GM12878 (cell line): ENCODE measurements at regions not wholly inside any gene's neighbourhood (a gene's known extent, or its start where the extent isn't known, plus 50 kb on each side); places are given as distances from the start of the nearest gene placed in this dataset.

Experiments
- CEBPB ChIP-seq, 2 experiments: fragments of 150-350 bp in 1 of 2; IDR thresholded peaks; 2 replicates each; pipeline ENCODE4 v1.6.1; 2012 to 2014; ENCODE audit warnings: low read depth in 2 of 2, low read length in 2 of 2, borderline replicate concordance in 1 of 2, inconsistent platforms in 1 of 2
- CHD4 ChIP-seq: fragments of 200-600 bp; sonication (generic); IDR thresholded peaks from 2 replicates; pipeline ENCODE4 v1.6.1; 2016; ENCODE audit warnings: mild to moderate bottlenecking
- EGR1 ChIP-seq, 2 experiments: IDR thresholded peaks; 1 replicate in 1 of 2; 2 replicates in 1 of 2; pipeline ENCODE4 v1.6.1; 2011 to 2012; ENCODE audit warnings: low read depth in 2 of 2, low read length in 2 of 2, borderline replicate concordance in 1 of 2, mild to moderate bottlenecking in 1 of 2, moderate library complexity in 1 of 2
- FOS ChIP-seq: IDR thresholded peaks from 3 replicates; pipeline ENCODE4 v1.6.1; 2011; ENCODE audit warnings: borderline replicate concordance; ENCODE audit not compliant: insufficient read length; ENCODE audit errors: extremely low read depth
- HDAC2 ChIP-seq: fragments of 200-600 bp; sonication (generic); IDR thresholded peaks from 2 replicates; pipeline ENCODE4 v1.6.1; 2017
- JUND ChIP-seq: IDR thresholded peaks from 2 replicates; pipeline ENCODE4 v1.6.1; 2012; ENCODE audit warnings: low read depth, mild to moderate bottlenecking, low read length, improper control_type of control experiment, moderate library complexity
- POLR2A ChIP-seq: IDR thresholded peaks from 2 replicates; pipeline ENCODE4 v1.6.1; 2011; ENCODE audit warnings: low read depth, mild to moderate bottlenecking, low read length
- RCOR1 ChIP-seq: conservative IDR thresholded peaks from 2 replicates; pipeline ENCODE4 v1.6.1; 2012; ENCODE audit warnings: low read depth, low read length, improper control_type of control experiment
- STAT1 ChIP-seq: fragments of 450-650 bp; conservative IDR thresholded peaks from 2 replicates; pipeline ENCODE4 v1.6.1; 2014; ENCODE audit warnings: antibody characterized with exemption, mild to moderate bottlenecking
- TCF12 ChIP-seq: IDR thresholded peaks from 2 replicates; pipeline ENCODE4 v1.6.1; 2011; ENCODE audit warnings: low read depth, mild to moderate bottlenecking, low read length
- ZNF217 ChIP-seq: fragments of 450-650 bp; IDR thresholded peaks from 2 replicates; pipeline ENCODE4 v1.6.1; 2017; ENCODE audit warnings: antibody characterized with exemption, mild to moderate bottlenecking
- TF ChIP-seq, protein P1 (sequence below): fragments of 450-650 bp; IDR thresholded peaks from 2 replicates; pipeline ENCODE4 v1.6.1; 2016; ENCODE audit warnings: mild to moderate bottlenecking, moderate library complexity, borderline replicate concordance
- TF ChIP-seq, protein P2 (sequence below), 3 experiments: IDR thresholded peaks in 2 of 3; conservative IDR thresholded peaks in 1 of 3; 2 replicates each; pipeline ENCODE4 v1.5.1; 2011; ENCODE audit warnings: low read depth in 3 of 3, low read length in 3 of 3, mild to moderate bottlenecking in 3 of 3, control low read depth in 2 of 3, moderate library complexity in 2 of 3, inconsistent platforms in 1 of 3, mixed read lengths in 1 of 3; ENCODE audit not compliant: control insufficient read depth in 2 of 3, insufficient read depth in 1 of 3; ENCODE audit errors: extremely low read depth in 1 of 3
- TF ChIP-seq, protein P3 (sequence below): IDR thresholded peaks from 2 replicates; pipeline ENCODE4 v1.6.1; 2011; ENCODE audit warnings: mild to moderate bottlenecking, low read depth, low read length, moderate library complexity; ENCODE audit not compliant: insufficient replicate concordance

DNA sequence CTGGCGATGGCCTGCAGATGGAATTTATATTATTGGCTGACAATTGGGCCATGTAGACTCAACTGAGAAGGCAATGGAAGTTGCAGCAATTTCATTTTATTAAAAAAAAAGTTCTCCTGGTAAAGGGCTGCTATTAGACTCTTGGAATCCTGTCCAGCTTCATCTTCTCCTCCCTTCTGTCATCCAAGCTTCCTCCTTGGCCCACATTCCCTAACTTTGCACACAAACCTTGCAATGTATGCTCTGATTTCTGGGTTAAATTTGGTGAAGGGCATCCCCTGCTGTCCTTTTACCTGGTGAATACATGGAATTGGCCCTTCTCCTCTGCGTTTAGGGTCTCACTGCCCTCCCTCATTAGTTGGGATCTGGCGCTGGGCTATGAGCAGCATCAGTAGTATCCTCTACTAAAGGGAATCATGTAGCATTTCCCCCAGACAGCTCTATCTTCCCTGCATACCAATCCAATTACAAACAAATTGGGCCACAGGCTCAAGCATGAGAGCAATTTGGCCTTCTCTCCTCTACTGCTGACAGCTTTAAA is 336.9 kb downstream of the BMP4 start:
- TF ChIP-seq TCF12 (no peak), EGR1 (IDR thresholded peaks at IDR 0.05; ENCODE audit: borderline replicate concordance in 1 of 2, low read depth in 2 of 2, low read length in 2 of 2) (no peak), CEBPB (IDR thresholded peaks at IDR 0.05; ENCODE audit: borderline replicate concordance in 1 of 2, low read depth in 2 of 2, low read length in 2 of 2) (no peak), STAT1 (no peak), POLR2A (no peak), CHD4 (no peak), FOS (no peak), ZNF217 (no peak), HDAC2 (no peak), JUND (no peak), RCOR1 (no peak)
- TF ChIP-seq, protein P1, sequence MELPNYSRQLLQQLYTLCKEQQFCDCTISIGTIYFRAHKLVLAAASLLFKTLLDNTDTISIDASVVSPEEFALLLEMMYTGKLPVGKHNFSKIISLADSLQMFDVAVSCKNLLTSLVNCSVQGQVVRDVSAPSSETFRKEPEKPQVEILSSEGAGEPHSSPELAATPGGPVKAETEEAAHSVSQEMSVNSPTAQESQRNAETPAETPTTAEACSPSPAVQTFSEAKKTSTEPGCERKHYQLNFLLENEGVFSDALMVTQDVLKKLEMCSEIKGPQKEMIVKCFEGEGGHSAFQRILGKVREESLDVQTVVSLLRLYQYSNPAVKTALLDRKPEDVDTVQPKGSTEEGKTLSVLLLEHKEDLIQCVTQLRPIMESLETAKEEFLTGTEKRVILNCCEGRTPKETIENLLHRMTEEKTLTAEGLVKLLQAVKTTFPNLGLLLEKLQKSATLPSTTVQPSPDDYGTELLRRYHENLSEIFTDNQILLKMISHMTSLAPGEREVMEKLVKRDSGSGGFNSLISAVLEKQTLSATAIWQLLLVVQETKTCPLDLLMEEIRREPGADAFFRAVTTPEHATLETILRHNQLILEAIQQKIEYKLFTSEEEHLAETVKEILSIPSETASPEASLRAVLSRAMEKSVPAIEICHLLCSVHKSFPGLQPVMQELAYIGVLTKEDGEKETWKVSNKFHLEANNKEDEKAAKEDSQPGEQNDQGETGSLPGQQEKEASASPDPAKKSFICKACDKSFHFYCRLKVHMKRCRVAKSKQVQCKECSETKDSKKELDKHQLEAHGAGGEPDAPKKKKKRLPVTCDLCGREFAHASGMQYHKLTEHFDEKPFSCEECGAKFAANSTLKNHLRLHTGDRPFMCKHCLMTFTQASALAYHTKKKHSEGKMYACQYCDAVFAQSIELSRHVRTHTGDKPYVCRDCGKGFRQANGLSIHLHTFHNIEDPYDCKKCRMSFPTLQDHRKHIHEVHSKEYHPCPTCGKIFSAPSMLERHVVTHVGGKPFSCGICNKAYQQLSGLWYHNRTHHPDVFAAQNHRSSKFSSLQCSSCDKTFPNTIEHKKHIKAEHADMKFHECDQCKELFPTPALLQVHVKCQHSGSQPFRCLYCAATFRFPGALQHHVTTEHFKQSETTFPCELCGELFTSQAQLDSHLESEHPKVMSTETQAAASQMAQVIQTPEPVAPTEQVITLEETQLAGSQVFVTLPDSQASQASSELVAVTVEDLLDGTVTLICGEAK = no peak
- TF ChIP-seq, protein P2, sequence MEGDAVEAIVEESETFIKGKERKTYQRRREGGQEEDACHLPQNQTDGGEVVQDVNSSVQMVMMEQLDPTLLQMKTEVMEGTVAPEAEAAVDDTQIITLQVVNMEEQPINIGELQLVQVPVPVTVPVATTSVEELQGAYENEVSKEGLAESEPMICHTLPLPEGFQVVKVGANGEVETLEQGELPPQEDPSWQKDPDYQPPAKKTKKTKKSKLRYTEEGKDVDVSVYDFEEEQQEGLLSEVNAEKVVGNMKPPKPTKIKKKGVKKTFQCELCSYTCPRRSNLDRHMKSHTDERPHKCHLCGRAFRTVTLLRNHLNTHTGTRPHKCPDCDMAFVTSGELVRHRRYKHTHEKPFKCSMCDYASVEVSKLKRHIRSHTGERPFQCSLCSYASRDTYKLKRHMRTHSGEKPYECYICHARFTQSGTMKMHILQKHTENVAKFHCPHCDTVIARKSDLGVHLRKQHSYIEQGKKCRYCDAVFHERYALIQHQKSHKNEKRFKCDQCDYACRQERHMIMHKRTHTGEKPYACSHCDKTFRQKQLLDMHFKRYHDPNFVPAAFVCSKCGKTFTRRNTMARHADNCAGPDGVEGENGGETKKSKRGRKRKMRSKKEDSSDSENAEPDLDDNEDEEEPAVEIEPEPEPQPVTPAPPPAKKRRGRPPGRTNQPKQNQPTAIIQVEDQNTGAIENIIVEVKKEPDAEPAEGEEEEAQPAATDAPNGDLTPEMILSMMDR (IDR thresholded peaks at IDR 0.05 in 2 of 3, conservative IDR thresholded peaks at IDR 0.05 in 1 of 3; ENCODE audit: control insufficient read depth in 2 of 3, extremely low read depth in 1 of 3, insufficient read depth in 1 of 3, low read depth in 3 of 3, low read length in 3 of 3) = no peak
- TF ChIP-seq, protein P3, sequence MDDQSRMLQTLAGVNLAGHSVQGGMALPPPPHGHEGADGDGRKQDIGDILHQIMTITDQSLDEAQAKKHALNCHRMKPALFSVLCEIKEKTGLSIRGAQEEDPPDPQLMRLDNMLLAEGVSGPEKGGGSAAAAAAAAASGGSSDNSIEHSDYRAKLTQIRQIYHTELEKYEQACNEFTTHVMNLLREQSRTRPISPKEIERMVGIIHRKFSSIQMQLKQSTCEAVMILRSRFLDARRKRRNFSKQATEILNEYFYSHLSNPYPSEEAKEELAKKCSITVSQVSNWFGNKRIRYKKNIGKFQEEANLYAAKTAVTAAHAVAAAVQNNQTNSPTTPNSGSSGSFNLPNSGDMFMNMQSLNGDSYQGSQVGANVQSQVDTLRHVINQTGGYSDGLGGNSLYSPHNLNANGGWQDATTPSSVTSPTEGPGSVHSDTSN = no peak
